ENCODE measurements at regions not wholly inside any gene's neighbourhood (a gene's known extent, or its start where the extent isn't known, plus 50 kb on each side); places are given as distances from the start of the nearest gene placed in this dataset.

GRCh38 chr18:33840212-33840593 is 262.2 kb downstream of the ASXL3 start:
- H3K27me3 ChIP-seq (ENCODE audit: control insufficient read depth, insufficient read depth, low read length), result no peaks in the 10 kb centered on the region
- no peak for TF ChIP-seq CTCF (IDR thresholded peaks at IDR 0.05; ENCODE audit: low read depth, low read length)
- DNase-seq (ENCODE audit: low read depth, low spot score), result no peak
- H3K4me3 ChIP-seq (ENCODE audit: low read depth, low read length), result no peak overlapping the region
- CTCF ChIA-PET, result interaction anchor here (1.2 to 1.8 kb wide), 5 partner anchors 10 to 283 kb away, joined by 3 to 10 read pairs (median 4); no protein-coding TSS in a partner anchor
- H3K27ac ChIP-seq (ENCODE audit: low read depth, low read length), result no peak overlapping the region
- POLR2A ChIA-PET, result no interaction called here
- no peaks in the 10 kb centered on the region for H3K9me3 ChIP-seq (ENCODE audit: control insufficient read depth, insufficient read depth, low read length)

- Histone ChIP-seq H3K27ac (ENCODE audit: low read depth, low read length) (no peak overlapping the region), H3K4me3 (ENCODE audit: low read depth, low read length) (no peak overlapping the region), H3K9me3 (ENCODE audit: control insufficient read depth, insufficient read depth, low read length) (no peaks in the 10 kb centered on the region), H3K27me3 (ENCODE audit: control insufficient read depth, insufficient read depth, low read length) (no peaks in the 10 kb centered on the region)
- TF ChIP-seq CTCF (IDR thresholded peaks at IDR 0.05; ENCODE audit: low read depth, low read length), result peak; percentile 75
- POLR2A ChIA-PET, result no interaction called here
- CTCF ChIA-PET, result interaction anchor here (0.6 to 1.8 kb wide), 9 partner anchors 10 to 482 kb away, joined by 3 to 10 read pairs (median 3); no protein-coding TSS in a partner anchor
- DNase-seq (ENCODE audit: low read depth, low spot score), result no peak
These were observed 261.6 kb downstream of the ASXL3 start for GRCh38 chr18:33839452-33840211.

DNA sequence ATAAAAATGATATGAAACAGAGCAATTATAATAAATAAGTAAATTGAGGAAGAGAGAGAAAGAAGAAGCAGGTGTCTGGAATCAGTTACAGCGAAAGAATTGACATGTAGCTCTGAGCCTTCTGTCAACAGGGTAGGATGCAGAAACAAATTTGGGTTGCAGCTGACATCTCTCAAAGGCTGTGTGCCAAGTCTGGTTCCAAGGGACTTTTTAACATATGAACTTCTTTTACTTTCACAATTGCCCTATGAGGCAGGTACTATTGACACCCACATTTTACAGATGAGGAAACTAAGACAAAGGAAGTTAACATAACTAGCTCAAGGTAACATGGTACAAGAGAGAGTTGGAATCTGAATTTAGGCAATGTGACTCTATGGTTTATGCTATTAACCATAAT is 260.0 kb downstream of the ASXL3 start:
- DNase-seq (ENCODE audit: low read depth, low spot score), result no peak
- POLR2A ChIA-PET, result no interaction called here
- no peak overlapping the region for H3K4me3 ChIP-seq (ENCODE audit: low read depth, low read length)
- H3K27ac ChIP-seq (ENCODE audit: low read depth, low read length), result no peak overlapping the region
- CTCF ChIA-PET, result no interaction called here
- TF ChIP-seq CTCF (IDR thresholded peaks at IDR 0.05; ENCODE audit: low read depth, low read length), result no peak
- no peaks in the 10 kb centered on the region for H3K9me3 ChIP-seq (ENCODE audit: control insufficient read depth, insufficient read depth, low read length)
- H3K27me3 ChIP-seq (ENCODE audit: control insufficient read depth, insufficient read depth, low read length), result no peaks in the 10 kb centered on the region

DNA sequence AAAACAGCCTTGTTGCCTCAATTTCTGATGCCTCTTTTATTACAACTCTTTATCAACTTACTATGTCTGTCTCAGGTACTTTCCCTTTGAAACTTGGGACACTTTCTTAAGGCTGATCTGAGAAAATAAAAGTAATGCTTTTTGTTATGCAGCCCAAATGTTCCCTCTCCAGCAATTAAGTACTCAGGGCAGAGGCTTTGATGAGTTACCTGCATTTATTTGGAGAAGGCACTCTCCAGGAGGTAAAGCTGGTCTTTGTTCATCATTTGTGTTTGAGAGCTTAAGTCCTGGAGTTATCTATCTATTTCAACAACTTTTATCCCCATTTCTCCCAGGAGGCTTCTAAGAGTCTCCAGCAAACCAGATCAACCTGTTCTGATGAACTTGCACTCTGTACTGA is 259.2 kb downstream of the ASXL3 start:
- Histone ChIP-seq H3K9me3 (ENCODE audit: control insufficient read depth, insufficient read depth, low read length) (no peaks in the 10 kb centered on the region), H3K4me3 (ENCODE audit: low read depth, low read length) (no peak overlapping the region), H3K27ac (ENCODE audit: low read depth, low read length) (no peak overlapping the region), H3K27me3 (ENCODE audit: control insufficient read depth, insufficient read depth, low read length) (no peaks in the 10 kb centered on the region)
- no peak for DNase-seq (ENCODE audit: low read depth, low spot score)
- TF ChIP-seq CTCF (IDR thresholded peaks at IDR 0.05; ENCODE audit: low read depth, low read length), result no peak
- POLR2A ChIA-PET, result no interaction called here
- CTCF ChIA-PET, result no interaction called here

GRCh38 chr18:33836564-33836963 is 258.5 kb downstream of the ASXL3 start:
- CTCF ChIA-PET, result no interaction called here

More at GRCh38 chr18:33836564-33836963, 258.5 kb downstream of the ASXL3 start:
- TF ChIP-seq CTCF (IDR thresholded peaks at IDR 0.05; ENCODE audit: low read depth, low read length), result no peak
- Histone ChIP-seq H3K9me3 (ENCODE audit: control insufficient read depth, insufficient read depth, low read length) (no peaks in the 10 kb centered on the region), H3K27me3 (ENCODE audit: control insufficient read depth, insufficient read depth, low read length) (no peaks in the 10 kb centered on the region), H3K27ac (ENCODE audit: low read depth, low read length) (no peak overlapping the region), H3K4me3 (ENCODE audit: low read depth, low read length) (no peak overlapping the region)
- no peak for DNase-seq (ENCODE audit: low read depth, low spot score)
- POLR2A ChIA-PET, result no interaction called here

Measured in AG04450 (cell line).